ENCODE measurements at regions not wholly inside any gene's neighbourhood (a gene's known extent, or its start where the extent isn't known, plus 50 kb on each side); places are given as distances from the start of the nearest gene placed in this dataset.

DNA sequence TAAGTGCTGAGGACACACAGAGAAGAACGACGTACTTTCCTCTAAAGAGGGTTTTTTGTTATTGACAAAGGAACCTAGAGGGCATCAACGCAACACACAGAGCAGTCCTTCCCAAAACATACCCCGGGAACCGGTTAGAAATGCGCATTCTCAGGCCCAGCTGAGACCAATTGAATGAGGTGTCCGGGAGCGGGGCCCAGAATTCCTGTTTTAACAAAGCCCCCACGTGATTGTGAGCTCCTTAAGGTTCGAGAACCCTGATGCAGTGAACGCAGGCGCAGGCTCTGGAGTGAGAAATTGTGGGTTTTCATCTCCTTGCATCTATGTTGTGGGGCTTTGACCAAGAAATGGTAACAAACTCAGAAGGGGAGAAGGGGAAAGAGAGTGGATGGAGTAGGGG lies 51.0 kb upstream of the TBX3 start:
- Histone ChIP-seq H3F3A (ENCODE audit: low read length, unreplicated experiment) (no peaks in the 10 kb centered on the region), H3K4me3 (ENCODE audit: low read length) (no peak overlapping the region), H3K36me3 (ENCODE audit: low read depth, low read length) (no peaks in the 10 kb centered on the region), H3K9ac (ENCODE audit: low read length) (no peak overlapping the region), H3K9me2 (replicated peaks; ENCODE audit: low read length) (no peaks in the 10 kb centered on the region), H3K4me2 (ENCODE audit: low read length) (no peak overlapping the region), H3K79me2 (ENCODE audit: low read length) (no peaks in the 10 kb centered on the region), H4K20me1 (ENCODE audit: low read length) (no peaks in the 10 kb centered on the region), H3K27me3 (ENCODE audit: low read length) (no peaks in the 10 kb centered on the region), H3K9me3 (ENCODE audit: low read length) (no peaks in the 10 kb centered on the region), H2AFZ (ENCODE audit: low read length) (no peak overlapping the region), H3K27ac (ENCODE audit: low read length) (no peak overlapping the region), H3K4me1 (ENCODE audit: insufficient read depth, low read length) (peaks cover 7% of the 10 kb centered on the region; the same call in 1 of the 2 replicates)
- no peak for ATAC-seq
- no TSS peak for BruUV-seq (replicated peaks)
- CTCF ChIA-PET = no interaction called here
- no peak for TF ChIP-seq EZH2 (IDR thresholded peaks at IDR 0.05; ENCODE audit: low read length, unreplicated experiment)
- TF ChIP-seq EZH2phosphoT487 (IDR thresholded peaks at IDR 0.05; ENCODE audit: borderline replicate concordance, low read length) = no peak
- TF ChIP-seq, protein P1, sequence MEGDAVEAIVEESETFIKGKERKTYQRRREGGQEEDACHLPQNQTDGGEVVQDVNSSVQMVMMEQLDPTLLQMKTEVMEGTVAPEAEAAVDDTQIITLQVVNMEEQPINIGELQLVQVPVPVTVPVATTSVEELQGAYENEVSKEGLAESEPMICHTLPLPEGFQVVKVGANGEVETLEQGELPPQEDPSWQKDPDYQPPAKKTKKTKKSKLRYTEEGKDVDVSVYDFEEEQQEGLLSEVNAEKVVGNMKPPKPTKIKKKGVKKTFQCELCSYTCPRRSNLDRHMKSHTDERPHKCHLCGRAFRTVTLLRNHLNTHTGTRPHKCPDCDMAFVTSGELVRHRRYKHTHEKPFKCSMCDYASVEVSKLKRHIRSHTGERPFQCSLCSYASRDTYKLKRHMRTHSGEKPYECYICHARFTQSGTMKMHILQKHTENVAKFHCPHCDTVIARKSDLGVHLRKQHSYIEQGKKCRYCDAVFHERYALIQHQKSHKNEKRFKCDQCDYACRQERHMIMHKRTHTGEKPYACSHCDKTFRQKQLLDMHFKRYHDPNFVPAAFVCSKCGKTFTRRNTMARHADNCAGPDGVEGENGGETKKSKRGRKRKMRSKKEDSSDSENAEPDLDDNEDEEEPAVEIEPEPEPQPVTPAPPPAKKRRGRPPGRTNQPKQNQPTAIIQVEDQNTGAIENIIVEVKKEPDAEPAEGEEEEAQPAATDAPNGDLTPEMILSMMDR (conservative IDR thresholded peaks at IDR 0.05; ENCODE audit: low read depth, low read length) = no peak
- POLR2A ChIA-PET (ENCODE audit: unreplicated experiment) = no interaction called here
- intact Hi-C loops (cut with micrococcal nuclease) = no loop called here
- no peak for DNase-seq

DNA sequence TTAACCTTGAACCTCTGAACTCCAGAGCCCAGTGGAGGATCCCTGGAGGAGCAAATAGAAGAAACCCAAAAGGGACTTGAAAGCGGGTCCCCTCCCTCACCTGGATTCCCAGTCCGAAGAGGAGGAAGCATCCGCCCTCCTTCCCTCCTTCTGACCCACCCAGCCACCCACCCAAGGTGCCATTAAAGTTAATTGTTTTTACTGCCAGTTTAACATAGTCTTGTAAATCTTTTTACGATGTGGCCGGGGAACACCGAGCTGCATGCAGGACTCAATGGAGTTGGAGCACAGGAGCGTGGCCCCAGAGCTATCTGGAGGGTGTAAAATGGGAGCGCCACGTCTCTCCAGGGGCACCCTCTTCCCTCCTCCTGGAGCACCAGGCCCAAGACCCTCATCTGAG lies 49.9 kb upstream of the TBX3 start:
- BruUV-seq (replicated peaks) = no TSS peak
- Histone ChIP-seq H3F3A (ENCODE audit: low read length, unreplicated experiment) (no peaks in the 10 kb centered on the region), H4K20me1 (ENCODE audit: low read length) (no peaks in the 10 kb centered on the region), H3K9me2 (replicated peaks; ENCODE audit: low read length) (no peaks in the 10 kb centered on the region), H3K27ac (ENCODE audit: low read length) (no peak overlapping the region), H3K4me3 (ENCODE audit: low read length) (no peak overlapping the region), H3K9me3 (ENCODE audit: low read length) (no peaks in the 10 kb centered on the region), H2AFZ (ENCODE audit: low read length) (no peak overlapping the region), H3K27me3 (ENCODE audit: low read length) (no peaks in the 10 kb centered on the region), H3K4me1 (ENCODE audit: insufficient read depth, low read length) (peaks cover 7% of the 10 kb centered on the region; the same call in 1 of the 2 replicates), H3K4me2 (ENCODE audit: low read length) (no peak overlapping the region), H3K36me3 (ENCODE audit: low read depth, low read length) (no peaks in the 10 kb centered on the region), H3K79me2 (ENCODE audit: low read length) (no peaks in the 10 kb centered on the region), H3K9ac (ENCODE audit: low read length) (no peak overlapping the region)
- intact Hi-C loops (cut with micrococcal nuclease) = no loop called here
- TF ChIP-seq, protein P1 (conservative IDR thresholded peaks at IDR 0.05; ENCODE audit: low read depth, low read length) = no peak
- no peak for TF ChIP-seq EZH2 (IDR thresholded peaks at IDR 0.05; ENCODE audit: low read length, unreplicated experiment)
- DNase-seq = no peak
- CTCF ChIA-PET = no interaction called here
- no peak for ATAC-seq
- POLR2A ChIA-PET (ENCODE audit: unreplicated experiment) = no interaction called here
